Pancreas (tissue), 10 donors: ENCODE measurements at regions not wholly inside any gene's neighbourhood (a gene's known extent, or its start where the extent isn't known, plus 50 kb on each side); places are given as distances from the start of the nearest gene placed in this dataset.

Source experiments
- ATAC-seq, 4 donors: fragments of 200-7000 bp; cut with Tn5 transposase; one replicate each; pipeline versions ENCODE4 v1.8.0 to v1.9.1; 2020; ENCODE audit warnings: mild to moderate bottlenecking in 4 of 4, moderate library complexity in 4 of 4
- DNase-seq, 6 donors: peaks; one replicate each; pipeline ENCODE4 v3.0.0-alpha.2; 2020
- FAIRE-seq: peaks from 2 replicates; lab custom pipeline; 2012; peaks lifted over from hg19 to GRCh38; lab: Jason Lieb, UNC
- H3K27ac ChIP-seq, 4 donors: fragments of 200-600 bp; sonication (generic); 1 replicate in 3 of 4; 2 replicates in 1 of 4; pipeline versions ENCODE4 v1.5.0 to v1.8.0; 2020
- H3K27me3 ChIP-seq, 4 donors: fragments of 200-600 bp; one replicate each; pipeline ENCODE4 v1.8.0; 2021
- H3K36me3 ChIP-seq, 3 donors: fragments of 200-600 bp; sonication (generic) in 1 of 3; one replicate each; pipeline versions ENCODE4 v1.5.0 to v1.8.0; 2020 to 2021
- H3K4me1 ChIP-seq, 3 donors: fragments of 200-600 bp; one replicate each; pipeline ENCODE4 v1.8.0; 2021
- H3K4me3 ChIP-seq, 4 donors: fragments of 200-600 bp; sonication (generic) in 2 of 4; one replicate each; pipeline versions ENCODE4 v1.5.0 to v1.8.0; 2020 to 2021
- H3K9me3 ChIP-seq, 4 donors: fragments of 200-600 bp; one replicate each; pipeline ENCODE4 v1.8.0; 2021
- CTCF ChIP-seq, 4 donors: fragments of 200-600 bp; sonication (generic) in 3 of 4; IDR thresholded peaks; one replicate each; pipeline versions ENCODE4 v1.5.0 to v1.8.0; 2021; ENCODE audit warnings: antibody characterized with exemption in 4 of 4
- whole genome bisulfite sequencing, 2 donors: extraction: QIAGEN DNeasy Blood & Tissue Kit; methylation state at CpG; one replicate each; pipeline ENCODE4 v1.1.7; 2013; 5-methylcytosine and 5-hydroxymethylcytosine counted together
- intact Hi-C, 3 donors: fragments of 100-400 bp; cut with DNase I; formaldehyde crosslinking; loops; one replicate each; pipeline versions ENCODE4 v1.11.1 to v1.14.2; 2022
- donor health status: healthy with polysubstance abuse.
- donor health status: DM: no; HTN: no; CAD: no; lungs with moderate emphysema.
- donor health status: DM: no; HTN: no; CAD: no.
- donor health status: control.
- donor health status: control.
- donor health status: Bipolar disorder and iron deficiency.
- donor health status: DM: yes; HTN: yes; CAD: no.
- donor health status: DM: no; HTN: no; CAD: no.
- donor health status: DM: no; HTN: no; CAD: no.
- donor health status: DM: yes; HTN: yes; CAD: no.

DNA sequence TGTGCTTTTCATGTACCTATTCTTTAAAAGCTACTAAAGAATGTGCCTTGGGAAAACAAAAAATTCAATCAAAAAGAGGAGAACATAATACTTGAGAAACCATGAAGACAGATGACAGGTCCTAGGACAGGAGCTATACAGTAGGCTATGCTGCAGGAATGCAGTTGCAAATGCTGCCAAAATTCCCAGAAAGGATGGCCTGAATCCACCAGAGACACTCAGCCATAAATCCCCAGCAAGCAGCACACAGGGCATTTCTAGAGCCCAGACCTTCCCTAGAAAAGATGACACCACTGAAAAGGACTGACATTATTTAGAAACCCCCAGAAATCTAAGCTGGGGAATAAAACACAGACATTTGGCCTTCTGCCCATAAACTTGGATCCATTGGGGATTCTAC, 237.3 kb downstream of the C7orf25 start:
- H3K4me1 ChIP-seq = no peaks in the 10 kb centered on the region
- FAIRE-seq = no peak
- H3K27ac ChIP-seq = no peak overlapping the region
- TF ChIP-seq CTCF (IDR thresholded peaks at IDR 0.05) = no peak
- intact Hi-C loops = no loop called here
- H3K27me3 ChIP-seq = no peaks in the 10 kb centered on the region
- H3K4me3 ChIP-seq = no peak overlapping the region
- DNase-seq = no peak
- no peaks in the 10 kb centered on the region for H3K9me3 ChIP-seq
- no peak for ATAC-seq
- H3K36me3 ChIP-seq = no peaks in the 10 kb centered on the region

GRCh38 chr7:42673951-42674350, 237.9 kb downstream of the C7orf25 start:
- no peak for DNase-seq
- Histone ChIP-seq H3K27me3 (no peaks in the 10 kb centered on the region), H3K4me1 (no peaks in the 10 kb centered on the region), H3K36me3 (no peaks in the 10 kb centered on the region), H3K4me3 (no peak overlapping the region), H3K27ac (no peak overlapping the region), H3K9me3 (no peaks in the 10 kb centered on the region)
- no peak for ATAC-seq
- FAIRE-seq = no peak
- intact Hi-C loops = no loop called here
- no peak for TF ChIP-seq CTCF (IDR thresholded peaks at IDR 0.05)
- 52 to 68% methylated on average over 6 of the region's 6 CpGs for WGBS, 2 donors

- H3K27ac ChIP-seq = no peak overlapping the region
- DNase-seq (no peak), FAIRE-seq (no peak), ATAC-seq (no peak)
- H3K9me3 ChIP-seq = no peaks in the 10 kb centered on the region
- no peak overlapping the region for H3K4me3 ChIP-seq
- H3K36me3 ChIP-seq = no peaks in the 10 kb centered on the region
- H3K27me3 ChIP-seq = no peaks in the 10 kb centered on the region
- TF ChIP-seq CTCF (IDR thresholded peaks at IDR 0.05) = no peak
- H3K4me1 ChIP-seq = no peaks in the 10 kb centered on the region
- intact Hi-C loops = no loop called here
- 37 to 45% methylated on average over 2 of the region's 2 CpGs for whole genome bisulfite sequencing, 2 donors
Measured at GRCh38 chr7:42672339-42672999, 239.4 kb downstream of the C7orf25 start.

DNA sequence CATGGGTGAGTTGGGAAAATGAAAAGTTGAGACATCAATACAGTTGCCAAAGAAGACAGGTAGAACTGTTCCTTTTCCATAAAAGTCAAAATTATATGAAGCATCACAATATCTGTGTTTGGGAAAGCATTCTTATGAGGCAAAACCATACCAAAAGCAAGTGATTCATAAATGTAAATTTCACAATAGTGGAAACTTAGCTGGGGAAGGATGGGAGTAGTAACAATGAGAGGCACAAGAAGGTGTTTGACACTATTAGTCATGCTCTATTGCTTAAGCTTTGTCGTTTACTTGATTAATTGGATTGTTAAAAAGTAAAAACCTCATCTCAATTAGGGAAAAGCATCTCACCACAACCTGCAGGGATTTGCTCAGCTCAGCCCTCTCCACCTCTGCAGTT, 240.2 kb downstream of the C7orf25 start:
- Histone ChIP-seq H3K9me3 (no peaks in the 10 kb centered on the region), H3K36me3 (no peaks in the 10 kb centered on the region), H3K27me3 (no peaks in the 10 kb centered on the region), H3K4me3 (no peak overlapping the region), H3K4me1 (no peaks in the 10 kb centered on the region), H3K27ac (no peak overlapping the region)
- FAIRE-seq (no peak), DNase-seq (no peak), ATAC-seq (no peak)
- WGBS, 2 donors = 27 to 35% methylated on average over 1 of the region's 1 CpG
- intact Hi-C loops = no loop called here
- TF ChIP-seq CTCF (IDR thresholded peaks at IDR 0.05) = no peak

DNA sequence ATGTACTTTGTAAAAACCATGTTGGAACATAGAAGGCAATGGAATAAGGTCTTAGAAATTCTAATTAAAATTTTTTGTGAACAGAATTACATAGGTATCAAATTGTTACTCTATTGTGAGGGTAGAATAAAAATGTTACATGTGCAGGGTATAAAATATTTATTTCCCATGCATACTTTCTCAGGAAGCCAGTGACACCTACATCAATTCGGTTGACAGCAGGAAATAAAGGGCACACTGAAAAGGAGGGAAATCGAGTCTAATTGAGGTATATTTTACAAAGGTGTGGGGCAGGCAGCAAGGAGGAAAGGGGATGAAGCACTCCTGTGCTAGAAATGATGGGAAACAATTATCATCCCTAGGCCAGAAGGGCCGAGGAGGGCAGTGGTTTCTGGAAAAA, 244.9 kb downstream of the C7orf25 start:
- no peak for TF ChIP-seq CTCF (IDR thresholded peaks at IDR 0.05)
- H3K27me3 ChIP-seq = no peaks in the 10 kb centered on the region
- DNase-seq = no peak
- 54 to 66% methylated on average over 3 of the region's 3 CpGs for WGBS, 2 donors
- H3K36me3 ChIP-seq = peaks cover 0 to 2% (median 0%) of the 10 kb centered on the region in 3 donors
- FAIRE-seq = no peak
- no peak overlapping the region for H3K4me3 ChIP-seq
- H3K4me1 ChIP-seq = no peaks in the 10 kb centered on the region
- intact Hi-C loops = no loop called here
- ATAC-seq = no peak
- no peaks in the 10 kb centered on the region for H3K9me3 ChIP-seq
- H3K27ac ChIP-seq = no peak overlapping the region
